ENCODE measurements at regions not wholly inside any gene's neighbourhood (a gene's known extent, or its start where the extent isn't known, plus 50 kb on each side); places are given as distances from the start of the nearest gene placed in this dataset.

- Histone ChIP-seq H3K36me3 (ENCODE audit: insufficient read depth, low read length) (no peaks in the 10 kb centered on the region), H3K4me3 (ENCODE audit: low read depth in 1 of 2, low read length in 2 of 2) (no peak overlapping the region), H3K4me2 (ENCODE audit: insufficient read depth, low read length) (no peak overlapping the region), H2AFZ (ENCODE audit: low read depth, low read length) (no peak overlapping the region), H3K27me3 (ENCODE audit: insufficient read depth, low read length, poor library complexity) (peaks cover 3% of the 10 kb centered on the region), H3K9me3 (ENCODE audit: insufficient read depth, low read length, severe bottlenecking) (no peaks in the 10 kb centered on the region), H3K4me1 (ENCODE audit: insufficient read depth, low read length) (no peaks in the 10 kb centered on the region), H3K27ac (ENCODE audit: low read length) (no peak overlapping the region), H3K9ac (ENCODE audit: low read depth, low read length) (no peak overlapping the region), H3K79me2 (ENCODE audit: insufficient read depth, low read length) (no peaks in the 10 kb centered on the region), H4K20me1 (ENCODE audit: insufficient read depth, low read length) (no peaks in the 10 kb centered on the region)
- no peak for ATAC-seq (ENCODE audit: insufficient read depth, low read depth)
- TF ChIP-seq CTCF (IDR thresholded peaks at IDR 0.05; ENCODE audit: borderline replicate concordance, extremely low read depth, low read length, poor library complexity, severe bottlenecking) (no peak), EZH2 (IDR thresholded peaks at IDR 0.05; ENCODE audit: borderline replicate concordance, low read depth, low read length, severe bottlenecking) (no peak)
- no peak for DNase-seq
Observed at GRCh38 chr4:110735686-110736085, 112.8 kb upstream of the PITX2 start.

GRCh38 chr4:110737931-110738330, 115.1 kb upstream of the PITX2 start:
- no peaks in the 10 kb centered on the region for H3K36me3 ChIP-seq (ENCODE audit: insufficient read depth, low read length)
- H3K4me2 ChIP-seq (ENCODE audit: insufficient read depth, low read length), result no peak overlapping the region
- no peak for ATAC-seq (ENCODE audit: insufficient read depth, low read depth)
- peaks cover 3% of the 10 kb centered on the region for H3K27me3 ChIP-seq (ENCODE audit: insufficient read depth, low read length, poor library complexity)
- H3K9ac ChIP-seq (ENCODE audit: low read depth, low read length), result no peak overlapping the region
- H3K4me3 ChIP-seq (ENCODE audit: low read depth in 1 of 2, low read length in 2 of 2), result no peak overlapping the region
- no peaks in the 10 kb centered on the region for H3K4me1 ChIP-seq (ENCODE audit: insufficient read depth, low read length)
- DNase-seq, result no peak
- H4K20me1 ChIP-seq (ENCODE audit: insufficient read depth, low read length), result no peaks in the 10 kb centered on the region
- H3K9me3 ChIP-seq (ENCODE audit: insufficient read depth, low read length, severe bottlenecking), result no peaks in the 10 kb centered on the region
- H3K27ac ChIP-seq (ENCODE audit: low read length), result no peak overlapping the region
- no peaks in the 10 kb centered on the region for H3K79me2 ChIP-seq (ENCODE audit: insufficient read depth, low read length)
- no peak for TF ChIP-seq CTCF (IDR thresholded peaks at IDR 0.05; ENCODE audit: borderline replicate concordance, extremely low read depth, low read length, poor library complexity, severe bottlenecking)
- TF ChIP-seq EZH2 (IDR thresholded peaks at IDR 0.05; ENCODE audit: borderline replicate concordance, low read depth, low read length, severe bottlenecking), result no peak
- H2AFZ ChIP-seq (ENCODE audit: low read depth, low read length), result no peak overlapping the region

GRCh38 chr4:110742143-110742542, 119.3 kb upstream of the PITX2 start:
- DNase-seq, result no peak
- Histone ChIP-seq H3K4me1 (ENCODE audit: insufficient read depth, low read length) (no peaks in the 10 kb centered on the region), H3K79me2 (ENCODE audit: insufficient read depth, low read length) (no peaks in the 10 kb centered on the region), H3K36me3 (ENCODE audit: insufficient read depth, low read length) (no peaks in the 10 kb centered on the region), H3K4me2 (ENCODE audit: insufficient read depth, low read length) (no peak overlapping the region), H2AFZ (ENCODE audit: low read depth, low read length) (no peak overlapping the region), H3K27me3 (ENCODE audit: insufficient read depth, low read length, poor library complexity) (peaks cover 3% of the 10 kb centered on the region), H4K20me1 (ENCODE audit: insufficient read depth, low read length) (no peaks in the 10 kb centered on the region), H3K27ac (ENCODE audit: low read length) (no peak overlapping the region), H3K9ac (ENCODE audit: low read depth, low read length) (no peak overlapping the region), H3K4me3 (ENCODE audit: low read depth in 1 of 2, low read length in 2 of 2) (no peak overlapping the region), H3K9me3 (ENCODE audit: insufficient read depth, low read length, severe bottlenecking) (no peaks in the 10 kb centered on the region)
- peak; percentile 58; the same call in 1 of the 3 replicates for ATAC-seq (ENCODE audit: insufficient read depth, low read depth)
- TF ChIP-seq EZH2 (IDR thresholded peaks at IDR 0.05; ENCODE audit: borderline replicate concordance, low read depth, low read length, severe bottlenecking) (no peak), CTCF (IDR thresholded peaks at IDR 0.05; ENCODE audit: borderline replicate concordance, extremely low read depth, low read length, poor library complexity, severe bottlenecking) (no peak)

GRCh38 chr4:110748071-110748470, 125.2 kb upstream of the PITX2 start:
- H3K4me1 ChIP-seq (ENCODE audit: insufficient read depth, low read length), result no peaks in the 10 kb centered on the region
- H3K36me3 ChIP-seq (ENCODE audit: insufficient read depth, low read length), result no peaks in the 10 kb centered on the region
- TF ChIP-seq CTCF (IDR thresholded peaks at IDR 0.05; ENCODE audit: borderline replicate concordance, extremely low read depth, low read length, poor library complexity, severe bottlenecking), result no peak
- TF ChIP-seq EZH2 (IDR thresholded peaks at IDR 0.05; ENCODE audit: borderline replicate concordance, low read depth, low read length, severe bottlenecking), result no peak
- no peaks in the 10 kb centered on the region for H3K27me3 ChIP-seq (ENCODE audit: insufficient read depth, low read length, poor library complexity)
- no peak overlapping the region for H3K4me2 ChIP-seq (ENCODE audit: insufficient read depth, low read length)
- no peaks in the 10 kb centered on the region for H4K20me1 ChIP-seq (ENCODE audit: insufficient read depth, low read length)
- H3K9ac ChIP-seq (ENCODE audit: low read depth, low read length), result no peak overlapping the region
- H3K27ac ChIP-seq (ENCODE audit: low read length), result no peak overlapping the region
- DNase-seq (no peak), ATAC-seq (ENCODE audit: insufficient read depth, low read depth) (no peak)
- H3K9me3 ChIP-seq (ENCODE audit: insufficient read depth, low read length, severe bottlenecking), result no peaks in the 10 kb centered on the region
- no peak overlapping the region for H3K4me3 ChIP-seq (ENCODE audit: low read depth in 1 of 2, low read length in 2 of 2)
- no peaks in the 10 kb centered on the region for H3K79me2 ChIP-seq (ENCODE audit: insufficient read depth, low read length)
- no peak overlapping the region for H2AFZ ChIP-seq (ENCODE audit: low read depth, low read length)

Measured in DND-41 (cell line).